Hepatocyte (in vitro differentiated cells): ENCODE measurements at regions not wholly inside any gene's neighbourhood (a gene's known extent, or its start where the extent isn't known, plus 50 kb on each side); places are given as distances from the start of the nearest gene placed in this dataset.

ENCODE experiments used
- DNase-seq: peaks from one replicate; pipeline ENCODE4 v3.0.0-alpha.2; 2016; ENCODE audit warnings: low spot score
- H2AFZ ChIP-seq: fragments of 200-600 bp; sonication (generic); 2 replicates; pipeline ENCODE4 v1.6.0; 2016; ENCODE audit warnings: antibody characterized with exemption, mild to moderate bottlenecking
- H3K27ac ChIP-seq: fragments of 200-600 bp; sonication (generic); 2 replicates; pipeline ENCODE4 v1.5.1; 2016; ENCODE audit warnings: mild to moderate bottlenecking
- H3K27me3 ChIP-seq: fragments of 200-600 bp; sonication (generic); 2 replicates; pipeline ENCODE4 v1.6.1; 2016
- H3K36me3 ChIP-seq: fragments of 200-600 bp; sonication (generic); replicated peaks from 2 replicates; pipeline ENCODE4 v1.5.1; 2016; ENCODE audit warnings: low read depth; ENCODE audit not compliant: insufficient read depth
- H3K4me1 ChIP-seq: fragments of 200-600 bp; sonication (generic); 2 replicates; pipeline ENCODE4 v1.5.1; 2016; ENCODE audit warnings: mild to moderate bottlenecking, moderate library complexity; ENCODE audit not compliant: insufficient read depth
- H3K4me2 ChIP-seq: fragments of 200-600 bp; sonication (generic); 2 replicates; pipeline ENCODE4 v1.6.0; 2016
- H3K4me3 ChIP-seq: fragments of 200-600 bp; sonication (generic); 2 replicates; pipeline ENCODE4 v1.5.1; 2016; ENCODE audit warnings: mild to moderate bottlenecking
- H3K79me2 ChIP-seq: fragments of 200-600 bp; sonication (generic); 2 replicates; pipeline ENCODE4 v1.6.0; 2017; ENCODE audit warnings: mild to moderate bottlenecking
- H3K9me2 ChIP-seq: fragments of 200-600 bp; sonication (generic); replicated peaks from 2 replicates; pipeline ENCODE4 v1.6.0; 2017; ENCODE audit warnings: mild to moderate bottlenecking; ENCODE audit not compliant: insufficient read depth
- H3K9me3 ChIP-seq: fragments of 200-600 bp; sonication (generic); 2 replicates; pipeline ENCODE4 v1.5.1; 2016; ENCODE audit warnings: low read depth, mild to moderate bottlenecking
- H4K20me1 ChIP-seq: fragments of 200-600 bp; sonication (generic); 2 replicates; pipeline ENCODE4 v1.6.0; 2016; ENCODE audit warnings: mild to moderate bottlenecking; ENCODE audit not compliant: insufficient read depth, poor library complexity, severe bottlenecking
- EZH2 ChIP-seq: fragments of 200-600 bp; sonication (generic); IDR thresholded peaks from 2 replicates; pipeline ENCODE4 v1.6.1; 2016; ENCODE audit warnings: antibody characterized with exemption, mild to moderate bottlenecking, borderline replicate concordance
- EZH2phosphoT487 ChIP-seq: fragments of 200-600 bp; sonication (generic); IDR thresholded peaks from one replicate; pipeline ENCODE4 v1.6.1; 2018; ENCODE audit warnings: antibody characterized with exemption, mild to moderate bottlenecking, low read depth, moderate library complexity; ENCODE audit not compliant: unreplicated experiment, severe bottlenecking
- WGBS: methylation state at CpG from one replicate; pipeline ENCODE4 v1.1.6; 2016; ENCODE audit warnings: low lambda C conversion rate; ENCODE audit errors: missing lambda C conversion rate; 5-methylcytosine and 5-hydroxymethylcytosine counted together
- TF ChIP-seq, protein P1 (sequence below): fragments of 200-600 bp; sonication (generic); IDR thresholded peaks from 2 replicates; pipeline ENCODE4 v1.5.1; 2016; ENCODE audit warnings: antibody characterized with exemption, mild to moderate bottlenecking; ENCODE audit not compliant: poor library complexity

DNA sequence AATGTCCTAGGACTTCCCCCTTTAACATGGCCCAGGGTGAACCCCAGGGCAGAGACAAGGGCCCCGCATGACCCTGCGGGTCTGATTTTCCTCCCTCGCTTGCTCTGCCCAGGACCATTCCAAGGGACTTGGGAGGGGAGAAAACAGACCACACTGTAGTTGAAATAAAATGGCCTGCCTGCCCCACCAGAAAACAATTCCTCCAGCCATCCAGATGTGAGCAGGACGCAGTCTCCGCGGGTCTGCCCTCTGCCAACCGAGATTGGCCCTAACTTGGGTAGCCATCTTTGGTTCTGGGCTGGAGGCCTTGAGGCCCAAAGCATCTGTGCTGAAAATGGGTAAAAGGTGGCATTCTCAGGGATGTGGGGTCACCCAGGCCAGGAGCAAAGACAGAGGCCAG, 75.5 kb downstream of the RFLNA start:
- Histone ChIP-seq H3K4me2 (no peak overlapping the region), H4K20me1 (peaks cover 28% of the 10 kb centered on the region), H3K4me3 (no peak overlapping the region), H3K27ac (peak overlapping the region; percentile 51), H3K4me1 (peaks cover 6% of the 10 kb centered on the region), H3K9me3 (no peaks in the 10 kb centered on the region), H3K79me2 (peaks cover 20% of the 10 kb centered on the region), H3K36me3 (no peaks in the 10 kb centered on the region), H3K27me3 (no peaks in the 10 kb centered on the region), H3K9me2 (no peaks in the 10 kb centered on the region), H2AFZ (no peak overlapping the region)
- DNase-seq, result no peak
- 97% methylated on average over 7 of the region's 7 CpGs for WGBS
- TF ChIP-seq EZH2phosphoT487 (no peak), EZH2 (no peak)
- TF ChIP-seq, protein P1, sequence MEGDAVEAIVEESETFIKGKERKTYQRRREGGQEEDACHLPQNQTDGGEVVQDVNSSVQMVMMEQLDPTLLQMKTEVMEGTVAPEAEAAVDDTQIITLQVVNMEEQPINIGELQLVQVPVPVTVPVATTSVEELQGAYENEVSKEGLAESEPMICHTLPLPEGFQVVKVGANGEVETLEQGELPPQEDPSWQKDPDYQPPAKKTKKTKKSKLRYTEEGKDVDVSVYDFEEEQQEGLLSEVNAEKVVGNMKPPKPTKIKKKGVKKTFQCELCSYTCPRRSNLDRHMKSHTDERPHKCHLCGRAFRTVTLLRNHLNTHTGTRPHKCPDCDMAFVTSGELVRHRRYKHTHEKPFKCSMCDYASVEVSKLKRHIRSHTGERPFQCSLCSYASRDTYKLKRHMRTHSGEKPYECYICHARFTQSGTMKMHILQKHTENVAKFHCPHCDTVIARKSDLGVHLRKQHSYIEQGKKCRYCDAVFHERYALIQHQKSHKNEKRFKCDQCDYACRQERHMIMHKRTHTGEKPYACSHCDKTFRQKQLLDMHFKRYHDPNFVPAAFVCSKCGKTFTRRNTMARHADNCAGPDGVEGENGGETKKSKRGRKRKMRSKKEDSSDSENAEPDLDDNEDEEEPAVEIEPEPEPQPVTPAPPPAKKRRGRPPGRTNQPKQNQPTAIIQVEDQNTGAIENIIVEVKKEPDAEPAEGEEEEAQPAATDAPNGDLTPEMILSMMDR, result no peak

DNA sequence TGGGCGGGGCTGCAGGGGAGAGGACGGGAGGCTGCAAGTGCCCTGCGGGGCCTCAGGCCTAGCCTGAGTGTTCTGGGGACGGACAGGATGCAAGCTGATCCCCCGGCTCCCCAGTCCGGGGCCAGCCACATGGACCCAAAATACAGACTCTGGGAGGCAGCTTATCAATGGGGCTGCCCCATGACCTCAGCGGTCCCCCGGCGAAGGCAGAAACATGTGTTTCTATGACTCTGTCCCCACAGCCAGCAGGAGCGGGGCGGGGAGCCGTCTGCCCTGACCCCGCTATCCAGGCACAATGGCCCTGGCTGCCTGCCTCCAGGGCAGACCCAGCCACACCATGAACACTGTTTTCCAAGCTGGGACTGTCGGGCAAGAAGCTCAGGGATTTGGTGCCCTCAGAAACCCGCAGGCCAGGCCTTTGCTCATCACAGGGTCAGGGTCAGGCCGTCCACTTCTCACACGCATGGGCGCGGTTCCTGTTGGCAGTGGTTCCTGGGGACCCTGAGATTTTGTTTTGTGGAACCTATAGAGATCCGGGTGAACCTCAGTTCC, 75.0 kb downstream of the RFLNA start:
- Histone ChIP-seq H3K4me2 (no peak overlapping the region), H3K79me2 (peaks cover 20% of the 10 kb centered on the region), H3K27me3 (no peaks in the 10 kb centered on the region), H3K9me3 (no peaks in the 10 kb centered on the region), H3K9me2 (no peaks in the 10 kb centered on the region), H3K36me3 (no peaks in the 10 kb centered on the region), H3K4me1 (peaks cover 6% of the 10 kb centered on the region), H2AFZ (no peak overlapping the region), H4K20me1 (peaks cover 24% of the 10 kb centered on the region), H3K27ac (peak overlapping the region; percentile 51), H3K4me3 (no peak overlapping the region)
- 87% methylated on average over 17 of the region's 20 CpGs for WGBS
- no peak for DNase-seq
- TF ChIP-seq, protein P1, result no peak
- TF ChIP-seq EZH2phosphoT487 (no peak), EZH2 (no peak)

DNA sequence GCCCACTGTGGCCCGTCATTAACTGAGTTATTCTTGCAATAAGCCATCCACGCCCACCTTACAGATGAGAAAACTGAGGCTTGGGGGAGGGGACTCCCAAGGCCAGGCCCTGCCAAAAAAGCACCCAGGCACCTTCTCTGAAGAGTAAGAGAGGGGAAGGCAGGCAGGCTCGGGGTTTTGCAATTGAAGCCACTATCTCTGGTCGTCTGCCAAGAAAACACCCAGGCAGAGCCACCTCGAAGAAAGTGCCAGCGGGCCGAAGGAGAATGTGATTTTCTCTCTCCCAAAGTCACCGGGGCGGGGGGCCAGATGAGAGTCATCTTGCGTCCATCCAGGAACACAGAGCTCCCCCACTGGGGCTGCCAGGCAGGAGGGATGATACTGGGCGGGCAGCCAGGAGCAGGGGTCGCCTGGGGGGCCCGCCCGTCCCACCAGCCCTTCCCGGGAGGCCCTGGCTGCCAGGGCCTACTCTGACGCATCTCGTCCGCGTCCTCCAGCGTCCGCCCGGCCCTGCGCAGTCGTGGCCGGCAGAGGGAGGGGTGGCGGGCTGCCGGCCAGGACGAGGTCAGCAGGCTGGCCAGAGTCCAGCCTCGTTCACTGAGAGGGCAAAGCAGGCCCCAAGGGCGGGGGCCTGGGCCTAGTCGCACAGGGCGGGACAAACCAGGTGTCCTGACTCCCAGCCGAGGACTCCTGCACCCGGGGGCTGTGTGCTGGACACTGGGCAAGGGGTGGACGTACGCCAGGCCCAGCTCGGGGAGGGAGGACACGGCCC, 74.3 kb downstream of the RFLNA start:
- Histone ChIP-seq H3K4me3 (no peak overlapping the region), H3K4me2 (no peak overlapping the region), H3K27ac (peak overlapping the region; percentile 51), H4K20me1 (peaks cover 24% of the 10 kb centered on the region), H3K4me1 (peaks cover 6% of the 10 kb centered on the region), H3K36me3 (no peaks in the 10 kb centered on the region), H3K9me3 (no peaks in the 10 kb centered on the region), H3K9me2 (no peaks in the 10 kb centered on the region), H3K27me3 (no peaks in the 10 kb centered on the region), H3K79me2 (peaks cover 20% of the 10 kb centered on the region), H2AFZ (no peak overlapping the region)
- WGBS, result 83% methylated on average over 30 of the region's 38 CpGs
- no peak for TF ChIP-seq EZH2
- TF ChIP-seq EZH2phosphoT487, result no peak
- TF ChIP-seq, protein P1, result no peak
- DNase-seq, result peak; percentile 71
